ENCODE measurements at regions not wholly inside any gene's neighbourhood (a gene's known extent, or its start where the extent isn't known, plus 50 kb on each side); places are given as distances from the start of the nearest gene placed in this dataset.

- DNase-seq = peak in 3 of 5 donors; percentile 79 to 86 (median 83)
- 2% methylated on average over 28 of the region's 28 CpGs; no CpG with 5 or more reads in 2 of the 4 donors for WGBS, 4 donors
- no peak for TF ChIP-seq POLR2A (IDR thresholded peaks at IDR 0.05)
- TF ChIP-seq CTCF (IDR thresholded peaks at IDR 0.05) = no peak
- Histone ChIP-seq H3K27me3 (no peaks in the 10 kb centered on the region), H3K9me3 (no peaks in the 10 kb centered on the region), H3K4me1 (peaks cover 0 to 5% (median 0%) of the 10 kb centered on the region in 12 donors), H3K36me3 (no peaks in the 10 kb centered on the region), H3K27ac (peak overlapping the region in 7 of 12 donors; percentile 66 to 89 (median 83)), H3K4me3 (peak overlapping the region in 7 of 12 donors; percentile 64 to 86 (median 76))
- peak in 2 of 4 donors; percentile 82 to 88 for ATAC-seq
- intact Hi-C loops (cut with DNase I) = loop anchor here in 1 of 10 donors (10.0 kb wide), 1 partner anchor 61 kb away; no protein-coding TSS in a partner anchor
Measured at GRCh38 chrY:19075471-19076253, 302.1 kb upstream of the HSFY2 start.

- H3K4me1 ChIP-seq = peaks cover 0 to 18% (median 0%) of the 10 kb centered on the region in 12 donors
- ATAC-seq (no peak), DNase-seq (no peak)
- peak overlapping the region in 4 of 12 donors; percentile 30 to 80 (median 77) for H3K27ac ChIP-seq
- no peaks in the 10 kb centered on the region for H3K27me3 ChIP-seq
- H3K9me3 ChIP-seq = no peaks in the 10 kb centered on the region
- no peak overlapping the region for H3K4me3 ChIP-seq
- H3K36me3 ChIP-seq = no peaks in the 10 kb centered on the region
- TF ChIP-seq CTCF (IDR thresholded peaks at IDR 0.05) (no peak), POLR2A (IDR thresholded peaks at IDR 0.05) (no peak)
- intact Hi-C loops (cut with DNase I) = no loop called here
Measured at GRCh38 chrY:19067435-19067834, 293.9 kb upstream of the HSFY2 start.

- WGBS, 4 donors = 31 to 62% methylated on average over 9 of the region's 9 CpGs; no CpG with 5 or more reads in 2 of the 4 donors
- no peaks in the 10 kb centered on the region for H3K27me3 ChIP-seq
- H3K9me3 ChIP-seq = no peaks in the 10 kb centered on the region
- H3K36me3 ChIP-seq = no peaks in the 10 kb centered on the region
- TF ChIP-seq POLR2A (IDR thresholded peaks at IDR 0.05) = no peak
- no peak for TF ChIP-seq CTCF (IDR thresholded peaks at IDR 0.05)
- H3K4me3 ChIP-seq = no peak overlapping the region
- peaks cover 0 to 18% (median 0%) of the 10 kb centered on the region in 12 donors for H3K4me1 ChIP-seq
- ATAC-seq (peak in 2 of 4 donors; percentile 54 to 81), DNase-seq (peak in 1 of 5 donors; percentile 7)
- peak overlapping the region in 7 of 12 donors; percentile 24 to 80 (median 60) for H3K27ac ChIP-seq
- intact Hi-C loops (cut with DNase I) = no loop called here
Measured at GRCh38 chrY:19066447-19067190, 293.1 kb upstream of the HSFY2 start.

GRCh38 chrY:19065119-19065518 lies 291.6 kb upstream of the HSFY2 start:
- Histone ChIP-seq H3K4me3 (no peak overlapping the region), H3K27me3 (no peaks in the 10 kb centered on the region), H3K4me1 (peaks cover 0 to 18% (median 0%) of the 10 kb centered on the region in 12 donors), H3K27ac (no peak overlapping the region), H3K36me3 (no peaks in the 10 kb centered on the region), H3K9me3 (no peaks in the 10 kb centered on the region)
- intact Hi-C loops (cut with DNase I) = no loop called here
- 81 to 91% methylated on average over 5 of the region's 5 CpGs; no CpG with 5 or more reads in 2 of the 4 donors for WGBS, 4 donors
- no peak for ATAC-seq
- no peak for DNase-seq
- no peak for TF ChIP-seq CTCF (IDR thresholded peaks at IDR 0.05)
- TF ChIP-seq POLR2A (IDR thresholded peaks at IDR 0.05) = no peak
